Transverse colon (tissue), 4 donors: ENCODE measurements at regions not wholly inside any gene's neighbourhood (a gene's known extent, or its start where the extent isn't known, plus 50 kb on each side); places are given as distances from the start of the nearest gene placed in this dataset.

Experiments
- DNase-seq: peaks from one replicate; pipeline ENCODE4 v3.0.0-alpha.2; 2019
- H3K27ac ChIP-seq, 4 donors: fragments of 200-600 bp; sonication (generic); 2 replicates each; pipeline ENCODE4 v1.5.1; 2016 to 2018; ENCODE audit warnings: inconsistent platforms in 4 of 4
- H3K27me3 ChIP-seq: fragments of 200-600 bp; sonication (generic); 2 replicates; pipeline ENCODE4 v1.5.1; 2017; ENCODE audit warnings: inconsistent platforms
- H3K36me3 ChIP-seq, 4 donors: fragments of 200-600 bp; sonication (generic); 2 replicates each; pipeline ENCODE4 v1.5.1; 2017 to 2019; ENCODE audit warnings: inconsistent platforms in 4 of 4
- H3K4me1 ChIP-seq, 4 donors: fragments of 200-600 bp; sonication (generic); 2 replicates each; pipeline ENCODE4 v1.5.1; 2017 to 2020; ENCODE audit warnings: inconsistent platforms in 4 of 4
- H3K4me3 ChIP-seq, 4 donors: fragments of 200-600 bp; sonication (generic); 1 replicate in 1 of 4; 2 replicates in 3 of 4; pipeline versions ENCODE4 v1.5.1 to v1.6.1; 2017 to 2019; ENCODE audit warnings: inconsistent platforms in 4 of 4
- H3K9me3 ChIP-seq, 2 donors: fragments of 200-600 bp; sonication (generic); 2 replicates each; pipeline ENCODE4 v1.5.1; 2017 to 2019; ENCODE audit warnings: inconsistent platforms in 2 of 2
- EP300 ChIP-seq: sonication (generic); formaldehyde crosslinking; IDR thresholded peaks from one replicate; pipeline ENCODE4 v1.6.1; 2017; ENCODE audit warnings: antibody characterized with exemption, low read depth
- POLR2A ChIP-seq: fragments of 450-650 bp; IDR thresholded peaks from one replicate; pipeline ENCODE4 v1.6.1; 2016; ENCODE audit warnings: antibody characterized with exemption, mild to moderate bottlenecking, moderate library complexity
- POLR2AphosphoS5 ChIP-seq, 3 donors: sonication (generic); formaldehyde crosslinking; IDR thresholded peaks; one replicate each; pipeline ENCODE4 v1.6.1; 2016; ENCODE audit warnings: antibody characterized with exemption in 3 of 3
- WGBS, 2 donors: methylation state at CpG; one replicate each; pipeline ENCODE4 v1.1.5; 2018; ENCODE audit warnings: low coverage in 1 of 2; 5-methylcytosine and 5-hydroxymethylcytosine counted together
- in situ Hi-C, 4 donors: fragments of 200-750 bp; cut with MboI; loops; one replicate each; pipeline versions ENCODE4 v1.15.0 to v1.15.1; 2017; ENCODE audit warnings: low sequenced_read_pairs in 3 of 4, low pct_ligation_motif_present in 1 of 4, low pct_unique_long_range_greater_than_20kb in 1 of 4
- intact Hi-C: fragments of 100-400 bp; cut with DNase I; formaldehyde crosslinking; loops from one replicate; pipeline ENCODE4 v1.15.1; 2023; ENCODE audit warnings: low total_unique reads
- TF ChIP-seq, protein P1 (sequence below), 5 experiments: fragments of 200-600 bp in 3 of 5; fragments of 450-650 bp in 2 of 5; sonication (generic) in 3 of 5; IDR thresholded peaks; 1 replicate in 2 of 5; 2 replicates in 3 of 5; pipeline ENCODE4 v1.5.1; 2016 to 2017; ENCODE audit warnings: antibody characterized with exemption in 5 of 5, inconsistent platforms in 3 of 5, mild to moderate bottlenecking in 2 of 5, moderate library complexity in 1 of 5

DNA sequence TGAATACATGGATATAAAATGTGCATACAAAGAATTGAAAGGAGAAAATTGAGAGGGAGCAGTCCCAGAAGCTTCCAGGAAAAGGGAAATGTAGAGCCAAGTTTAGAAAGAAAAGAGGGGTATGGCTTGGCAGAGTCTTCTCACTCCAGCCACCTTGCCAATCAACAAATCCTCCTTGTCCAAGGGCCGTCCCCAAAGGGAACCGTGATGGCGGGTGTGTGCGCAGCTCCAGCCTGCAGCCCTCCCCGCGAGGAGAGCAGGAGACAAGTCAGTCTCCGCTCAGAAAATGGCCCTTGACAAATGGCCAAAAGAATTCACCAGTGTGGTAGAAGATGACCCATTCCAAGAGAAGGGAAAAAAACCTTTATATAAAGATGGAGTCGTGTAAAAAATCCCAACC lies 448.3 kb upstream of the POU3F3 start:
- 33 to 78% methylated on average over 1 to 8 of the region's 8 CpGs for WGBS, 2 donors
- in situ Hi-C loops (no loop called here), intact Hi-C loops (no loop called here)
- H3K4me3 ChIP-seq: no peak overlapping the region
- H3K27ac ChIP-seq: no peak overlapping the region
- no peaks in the 10 kb centered on the region for H3K4me1 ChIP-seq
- no peaks in the 10 kb centered on the region for H3K36me3 ChIP-seq
- TF ChIP-seq, protein P1, sequence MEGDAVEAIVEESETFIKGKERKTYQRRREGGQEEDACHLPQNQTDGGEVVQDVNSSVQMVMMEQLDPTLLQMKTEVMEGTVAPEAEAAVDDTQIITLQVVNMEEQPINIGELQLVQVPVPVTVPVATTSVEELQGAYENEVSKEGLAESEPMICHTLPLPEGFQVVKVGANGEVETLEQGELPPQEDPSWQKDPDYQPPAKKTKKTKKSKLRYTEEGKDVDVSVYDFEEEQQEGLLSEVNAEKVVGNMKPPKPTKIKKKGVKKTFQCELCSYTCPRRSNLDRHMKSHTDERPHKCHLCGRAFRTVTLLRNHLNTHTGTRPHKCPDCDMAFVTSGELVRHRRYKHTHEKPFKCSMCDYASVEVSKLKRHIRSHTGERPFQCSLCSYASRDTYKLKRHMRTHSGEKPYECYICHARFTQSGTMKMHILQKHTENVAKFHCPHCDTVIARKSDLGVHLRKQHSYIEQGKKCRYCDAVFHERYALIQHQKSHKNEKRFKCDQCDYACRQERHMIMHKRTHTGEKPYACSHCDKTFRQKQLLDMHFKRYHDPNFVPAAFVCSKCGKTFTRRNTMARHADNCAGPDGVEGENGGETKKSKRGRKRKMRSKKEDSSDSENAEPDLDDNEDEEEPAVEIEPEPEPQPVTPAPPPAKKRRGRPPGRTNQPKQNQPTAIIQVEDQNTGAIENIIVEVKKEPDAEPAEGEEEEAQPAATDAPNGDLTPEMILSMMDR (IDR thresholded peaks at IDR 0.05): no peak
- no peak for TF ChIP-seq POLR2AphosphoS5 (IDR thresholded peaks at IDR 0.05)
- no peak for TF ChIP-seq POLR2A
- TF ChIP-seq EP300: no peak
- no peaks in the 10 kb centered on the region for H3K27me3 ChIP-seq
- DNase-seq: no peak
- H3K9me3 ChIP-seq: no peaks in the 10 kb centered on the region

DNA sequence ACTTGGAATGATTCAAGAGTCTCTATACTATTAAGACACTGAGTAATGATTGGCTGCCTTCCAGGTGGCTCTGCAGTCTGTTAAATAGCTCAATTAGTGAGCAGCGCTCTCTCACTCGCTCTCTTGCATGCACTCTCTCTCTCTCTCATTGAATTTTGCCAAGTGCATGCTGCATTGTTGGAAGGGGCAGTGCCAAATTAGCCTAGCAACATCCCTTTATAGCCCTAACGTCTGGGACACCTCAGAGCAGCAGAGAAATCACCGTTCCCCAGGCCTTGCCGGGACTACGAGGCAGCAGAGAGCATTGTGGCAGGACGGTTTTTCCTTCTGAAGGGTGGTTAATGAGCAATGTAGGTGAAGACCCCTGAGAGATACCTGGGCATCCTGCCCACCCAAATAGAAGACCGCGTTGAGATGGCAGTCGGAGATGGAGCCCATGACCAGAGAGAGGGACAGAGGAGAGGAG lies 447.6 kb upstream of the POU3F3 start:
- no peak overlapping the region for H3K27ac ChIP-seq
- H3K4me3 ChIP-seq: no peak overlapping the region
- in situ Hi-C loops: no loop called here
- no peak for DNase-seq
- H3K27me3 ChIP-seq: no peaks in the 10 kb centered on the region
- no peaks in the 10 kb centered on the region for H3K4me1 ChIP-seq
- TF ChIP-seq POLR2AphosphoS5 (IDR thresholded peaks at IDR 0.05) (no peak), POLR2A (no peak), EP300 (no peak)
- TF ChIP-seq, protein P1 (IDR thresholded peaks at IDR 0.05): no peak
- no peaks in the 10 kb centered on the region for H3K9me3 ChIP-seq
- H3K36me3 ChIP-seq: no peaks in the 10 kb centered on the region
- 54 to 57% methylated on average over 1 to 10 of the region's 10 CpGs for WGBS, 2 donors
- intact Hi-C loops: no loop called here

DNA sequence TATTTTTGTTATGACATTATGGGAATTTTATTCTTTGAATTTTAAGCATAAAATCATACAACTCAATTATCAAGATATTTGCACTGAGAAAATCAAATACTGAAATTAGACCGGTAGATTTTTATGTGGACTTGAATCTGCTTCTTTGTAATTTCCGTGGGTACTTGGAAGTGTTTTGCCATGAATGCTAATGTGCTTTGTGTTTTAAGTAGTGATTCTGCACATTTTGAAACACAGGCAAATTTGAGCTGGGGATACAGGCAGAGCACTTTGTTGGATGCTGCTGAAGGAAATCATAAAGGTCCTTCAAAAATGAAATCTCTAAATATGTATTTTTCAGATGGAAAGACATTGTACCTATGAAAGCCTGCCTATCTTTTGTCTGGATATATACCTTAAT lies 446.3 kb upstream of the POU3F3 start:
- H3K9me3 ChIP-seq: no peaks in the 10 kb centered on the region
- DNase-seq: no peak
- TF ChIP-seq POLR2A (no peak), POLR2AphosphoS5 (IDR thresholded peaks at IDR 0.05) (no peak), EP300 (no peak)
- TF ChIP-seq, protein P1 (IDR thresholded peaks at IDR 0.05): no peak
- no peak overlapping the region for H3K4me3 ChIP-seq
- no peaks in the 10 kb centered on the region for H3K27me3 ChIP-seq
- intact Hi-C loops: no loop called here
- H3K27ac ChIP-seq: no peak overlapping the region
- H3K4me1 ChIP-seq: no peaks in the 10 kb centered on the region
- H3K36me3 ChIP-seq: no peaks in the 10 kb centered on the region
- in situ Hi-C loops: no loop called here
- WGBS, 2 donors: 89 to 92% methylated on average over 2 of the region's 2 CpGs

DNA sequence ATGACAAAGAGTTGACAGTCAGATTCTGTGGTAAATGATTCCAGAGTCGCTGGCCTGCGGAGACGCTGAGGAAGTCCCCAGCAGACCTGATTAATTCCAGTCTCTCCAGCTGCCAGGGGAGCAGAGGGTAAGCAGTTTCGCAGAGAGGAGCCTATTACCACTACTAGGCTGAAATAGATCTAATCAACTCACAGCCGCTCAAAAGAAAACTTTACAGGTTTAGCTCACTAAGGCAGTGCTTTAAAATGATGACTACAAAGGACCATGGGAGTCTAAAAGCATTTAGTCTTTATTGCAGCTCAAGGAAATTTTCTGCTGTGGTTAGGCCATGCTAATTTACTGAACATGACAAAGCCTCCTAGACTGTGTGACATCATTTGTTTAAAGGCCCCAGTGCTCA lies 445.6 kb upstream of the POU3F3 start:
- WGBS, 2 donors: 68 to 75% methylated on average over 5 of the region's 5 CpGs
- intact Hi-C loops (no loop called here), in situ Hi-C loops (no loop called here)
- Histone ChIP-seq H3K36me3 (no peaks in the 10 kb centered on the region), H3K9me3 (no peaks in the 10 kb centered on the region), H3K27ac (no peak overlapping the region), H3K27me3 (no peaks in the 10 kb centered on the region), H3K4me3 (no peak overlapping the region), H3K4me1 (no peaks in the 10 kb centered on the region)
- TF ChIP-seq POLR2A (no peak), EP300 (no peak), POLR2AphosphoS5 (IDR thresholded peaks at IDR 0.05) (no peak)
- TF ChIP-seq, protein P1 (IDR thresholded peaks at IDR 0.05): no peak
- no peak for DNase-seq
